ENCODE measurements at regions not wholly inside any gene's neighbourhood (a gene's known extent, or its start where the extent isn't known, plus 50 kb on each side); places are given as distances from the start of the nearest gene placed in this dataset.

GRCh38 chr1:96338622-96339021 is 383.0 kb upstream of the PTBP2 start:
- Histone ChIP-seq H3K79me2 (ENCODE audit: control insufficient read depth in 1 of 2, insufficient read depth in 2 of 2, low read length in 2 of 2) (no peaks in the 10 kb centered on the region), H3K9me3 (ENCODE audit: insufficient read depth in 2 of 2, low read depth in 1 of 2, low read length in 1 of 2) (no peaks in the 10 kb centered on the region), H3K56ac (replicated peaks; ENCODE audit: insufficient read length, low read depth, low read length) (no peak overlapping the region), H3K4me2 (ENCODE audit: insufficient read depth in 1 of 2, low read depth in 2 of 2, low read length in 2 of 2) (no peak overlapping the region), H3K27ac (ENCODE audit: low read depth, low read length) (no peak overlapping the region), H3K4ac (replicated peaks; ENCODE audit: insufficient read length, low read depth, low read length) (no peak overlapping the region), H2AK5ac (ENCODE audit: low read depth, low read length) (no peak overlapping the region), H3K9ac (replicated peaks in 1 of 4; ENCODE audit: extremely low read depth in 1 of 4, low read depth in 3 of 4, low read length in 3 of 4) (no peak overlapping the region), H3K23me2 (ENCODE audit: low read depth, low read length) (no peaks in the 10 kb centered on the region), H3K36me3 (ENCODE audit: control insufficient read depth in 2 of 4, insufficient read depth in 4 of 4, low read length in 3 of 4) (no peaks in the 10 kb centered on the region), H2BK15ac (ENCODE audit: low read length) (no peak overlapping the region), H3K4me3 (ENCODE audit: extremely low read depth in 1 of 4, insufficient read depth in 2 of 4, low read depth in 3 of 4, low read length in 4 of 4) (no peak overlapping the region), H3K79me1 (ENCODE audit: low read depth, low read length) (no peaks in the 10 kb centered on the region), H3K4me1 (replicated peaks in 1 of 4; ENCODE audit: control insufficient read depth in 3 of 4, insufficient read depth in 4 of 4, low read length in 3 of 4) (no peaks in the 10 kb centered on the region), H3K23ac (ENCODE audit: insufficient read length) (no peak overlapping the region), H4K8ac (ENCODE audit: extremely low read depth, insufficient read depth, low read length) (no peak overlapping the region), H2BK120ac (replicated peaks; ENCODE audit: low read depth, low read length) (no peak overlapping the region), H3K18ac (ENCODE audit: extremely low read depth, low read length) (no peak overlapping the region), H2BK5ac (ENCODE audit: low read depth, low read length) (no peak overlapping the region), H3K14ac (ENCODE audit: insufficient read length) (no peak overlapping the region), H2BK12ac (ENCODE audit: low read depth, low read length) (no peak overlapping the region), H2BK20ac (ENCODE audit: low read length) (no peak overlapping the region), H4K91ac (replicated peaks; ENCODE audit: insufficient read length, low read length) (no peak overlapping the region), H2AFZ (ENCODE audit: low read length) (no peak overlapping the region), H4K20me1 (replicated peaks in 1 of 2; ENCODE audit: control insufficient read depth in 1 of 2, insufficient read depth in 2 of 2, low read length in 2 of 2) (no peaks in the 10 kb centered on the region), H3K27me3 (replicated peaks in 1 of 4; ENCODE audit: control insufficient read depth in 3 of 4, extremely low read depth in 1 of 4, insufficient read depth in 3 of 4, low read length in 3 of 4) (no peaks in the 10 kb centered on the region), H4K5ac (ENCODE audit: insufficient read length, low read depth, low read length) (no peak overlapping the region)
- 96% methylated on average over 2 of the region's 2 CpGs; no CpG with 5 or more reads in 1 of the 2 experiments for WGBS, 2 experiments (ENCODE audit: extremely low coverage in 1 of 2, insufficient coverage in 1 of 2, insufficient read length in 1 of 2, insufficient replicate concordance in 2 of 2, low coverage in 1 of 2, low lambda C conversion rate in 2 of 2, missing lambda C conversion rate in 1 of 2)
- ChIA-PET CTCF (ENCODE audit: partially characterized antibody) (interaction anchor here (1.6 kb wide), 1 partner anchor 21 kb away, joined by 5 read pairs; no protein-coding TSS in a partner anchor), POLR2A (ENCODE audit: partially characterized antibody) (no interaction called here)
- FAIRE-seq (no peak), DNase-seq (ENCODE audit: low read depth in 1 of 2, low spot score in 2 of 2) (no peak)
- TF ChIP-seq POU5F1 (IDR thresholded peaks at IDR 0.05; ENCODE audit: low read depth, low read length) (no peak), BCL11A (IDR thresholded peaks at IDR 0.05; ENCODE audit: low read depth in 2 of 2, low read length in 2 of 2) (no peak), TAF1 (IDR thresholded peaks at IDR 0.05; ENCODE audit: low read depth, low read length) (no peak), EZH2 (IDR thresholded peaks at IDR 0.05; ENCODE audit: low read depth, low read length, severe bottlenecking) (no peak), NRF1 (IDR thresholded peaks at IDR 0.05; ENCODE audit: low read depth, low read length) (no peak), POLR2AphosphoS5 (IDR thresholded peaks at IDR 0.05; ENCODE audit: low read depth, low read length) (no peak), HDAC2 (IDR thresholded peaks at IDR 0.05; ENCODE audit: borderline replicate concordance in 1 of 2, low read depth in 2 of 2, low read length in 2 of 2) (no peak), RFX5 (IDR thresholded peaks at IDR 0.05; ENCODE audit: borderline replicate concordance, low read depth, low read length) (no peak), CTBP2 (IDR thresholded peaks at IDR 0.05; ENCODE audit: borderline replicate concordance, insufficient read depth, insufficient read length, low read length) (no peak), BACH1 (IDR thresholded peaks at IDR 0.05; ENCODE audit: low read length) (no peak), JUND (IDR thresholded peaks at IDR 0.05; ENCODE audit: low read length) (no peak), CREB1 (IDR thresholded peaks at IDR 0.05) (no peak), SAP30 (IDR thresholded peaks at IDR 0.05; ENCODE audit: insufficient read depth, insufficient replicate concordance, low read length) (no peak)
- TF ChIP-seq, protein P1, sequence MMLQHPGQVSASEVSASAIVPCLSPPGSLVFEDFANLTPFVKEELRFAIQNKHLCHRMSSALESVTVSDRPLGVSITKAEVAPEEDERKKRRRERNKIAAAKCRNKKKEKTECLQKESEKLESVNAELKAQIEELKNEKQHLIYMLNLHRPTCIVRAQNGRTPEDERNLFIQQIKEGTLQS (IDR thresholded peaks at IDR 0.05; ENCODE audit: insufficient read depth, low read depth, low read length) = no peak

Data from H1 (cell line).